Keratinocyte (primary cell): ENCODE measurements at regions not wholly inside any gene's neighbourhood (a gene's known extent, or its start where the extent isn't known, plus 50 kb on each side); places are given as distances from the start of the nearest gene placed in this dataset.

Experiments used
- DNase-seq: peaks from one replicate; pipeline ENCODE4 v3.0.0-alpha.2; 2011; ENCODE audit warnings: low read depth, missing footprints, low spot score
- FAIRE-seq: peaks from 2 replicates; lab custom pipeline; 2011; peaks lifted over from hg19 to GRCh38; lab: Jason Lieb, UNC
- H2AFZ ChIP-seq: 2 replicates; pipeline ENCODE4 v1.6.0; 2012; ENCODE audit warnings: low read length, control low read depth, inconsistent platforms; ENCODE audit not compliant: control insufficient read depth
- H3K27ac ChIP-seq: 2 replicates; pipeline ENCODE4 v1.5.1; 2011; ENCODE audit warnings: low read length; ENCODE audit not compliant: control insufficient read depth, insufficient read depth
- H3K27me3 ChIP-seq: 3 replicates; pipeline ENCODE4 v1.6.0; 2011; ENCODE audit warnings: low read length; ENCODE audit not compliant: control insufficient read depth, insufficient read depth; ENCODE audit errors: extremely low read depth
- H3K36me3 ChIP-seq, 2 experiments: 2 replicates in 1 of 2; 3 replicates in 1 of 2; pipeline ENCODE4 v1.5.1; 2011; ENCODE audit warnings: low read length in 2 of 2, mild to moderate bottlenecking in 1 of 2; ENCODE audit not compliant: control insufficient read depth in 2 of 2, insufficient read depth in 2 of 2; ENCODE audit errors: extremely low read depth in 1 of 2
- H3K4me1 ChIP-seq: 3 replicates; pipeline ENCODE4 v1.5.1; 2011; ENCODE audit warnings: low read length; ENCODE audit not compliant: control insufficient read depth, insufficient read depth; ENCODE audit errors: extremely low read depth
- H3K4me2 ChIP-seq: 3 replicates; pipeline ENCODE4 v1.6.0; 2011; ENCODE audit warnings: low read depth, low read length; ENCODE audit not compliant: control insufficient read depth, insufficient read depth; ENCODE audit errors: extremely low read depth
- H3K4me3 ChIP-seq, 3 experiments: fragments of 200-600 bp in 1 of 3; sonication (generic) in 1 of 3; 2 replicates in 2 of 3; 3 replicates in 1 of 3; pipeline ENCODE4 v1.5.1; 2011 to 2016; ENCODE audit warnings: low read length in 3 of 3, mild to moderate bottlenecking in 3 of 3, control low read depth in 2 of 3, inconsistent platforms in 1 of 3, low read depth in 1 of 3, mixed read lengths in 1 of 3, mixed run types in 1 of 3, moderate library complexity in 1 of 3; ENCODE audit not compliant: control insufficient read depth in 2 of 3, insufficient read depth in 2 of 3; ENCODE audit errors: extremely low read depth in 1 of 3
- H3K79me2 ChIP-seq: 2 replicates; pipeline ENCODE4 v1.6.0; 2012; ENCODE audit warnings: low read length; ENCODE audit not compliant: control insufficient read depth, insufficient read depth
- H3K9ac ChIP-seq: 3 replicates; pipeline ENCODE4 v1.6.0; 2011; ENCODE audit warnings: low read length; ENCODE audit not compliant: control insufficient read depth, insufficient read depth; ENCODE audit errors: extremely low read depth
- H3K9me1 ChIP-seq: 3 replicates; pipeline ENCODE4 v1.6.0; 2011; ENCODE audit warnings: low read length; ENCODE audit not compliant: control insufficient read depth, insufficient read depth; ENCODE audit errors: extremely low read depth
- H3K9me3 ChIP-seq: 2 replicates; pipeline ENCODE4 v1.5.1; 2012; ENCODE audit warnings: low read depth, low read length; ENCODE audit not compliant: control insufficient read depth
- H4K20me1 ChIP-seq: 3 replicates; pipeline ENCODE4 v1.6.0; 2011; ENCODE audit warnings: low read length; ENCODE audit not compliant: control insufficient read depth, insufficient read depth; ENCODE audit errors: extremely low read depth
- EZH2 ChIP-seq: IDR thresholded peaks from one replicate; pipeline ENCODE4 v1.6.1; 2012; ENCODE audit warnings: inconsistent platforms, mild to moderate bottlenecking, low read length, moderate library complexity
- dilution Hi-C: fragments of 300-500 bp; cut with MboI; formaldehyde crosslinking; loops from one replicate; pipeline ENCODE4 v1.7.0; 2020; ENCODE audit warnings: low sequenced_read_pairs; ENCODE audit not compliant: extremely low pct_ligation_motif_present
- TF ChIP-seq, protein P1 (sequence below), 3 experiments: IDR thresholded peaks in 1 of 3; conservative IDR thresholded peaks in 1 of 3; optimal IDR thresholded peaks in 1 of 3; 2 replicates in 2 of 3; 3 replicates in 1 of 3; pipeline versions ENCODE3 to v1.5.1; 2011; ENCODE audit warnings: low read length in 3 of 3, mild to moderate bottlenecking in 3 of 3, moderate library complexity in 2 of 3, control low read depth in 1 of 3, inconsistent platforms in 1 of 3; ENCODE audit not compliant: insufficient read depth in 2 of 3; ENCODE audit errors: extremely low read depth in 1 of 3

DNA sequence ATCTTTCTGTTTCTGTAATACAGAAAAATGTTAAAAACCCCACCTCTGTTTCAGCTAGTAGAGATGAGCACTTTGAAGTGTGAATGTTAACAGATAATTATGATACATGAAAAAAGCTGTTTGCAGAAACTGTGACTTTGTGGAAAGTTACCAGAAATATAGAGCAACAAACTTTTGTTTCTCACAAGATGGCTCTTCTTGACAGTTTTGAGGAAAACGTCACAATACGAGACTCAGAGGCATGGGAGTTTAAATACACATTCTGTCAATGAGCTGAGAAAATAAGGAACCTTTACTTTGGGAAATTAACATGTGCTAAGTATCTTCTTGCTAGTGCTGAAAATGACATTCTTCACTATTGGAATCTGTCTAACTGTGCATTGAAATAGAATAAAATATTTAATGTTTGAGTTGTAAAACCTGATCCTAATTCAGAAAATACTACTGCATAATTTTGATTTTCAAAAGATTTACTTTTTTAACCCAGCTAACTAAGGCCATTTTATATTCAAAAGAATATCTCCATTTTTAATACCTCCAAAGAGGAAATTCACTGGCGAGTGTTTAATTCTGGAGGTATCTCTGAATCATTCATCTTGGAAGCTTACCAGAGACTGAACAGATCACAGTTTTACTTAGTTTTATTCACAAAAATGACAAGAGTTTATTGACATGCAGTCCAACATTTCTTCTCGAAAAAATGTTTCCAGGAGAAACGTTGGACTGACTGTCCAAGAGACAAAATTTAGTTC is 308.9 kb upstream of the LRFN5 start:
- Histone ChIP-seq H4K20me1 (no peaks in the 10 kb centered on the region), H3K4me1 (no peaks in the 10 kb centered on the region), H3K27ac (no peak overlapping the region), H3K4me3 (no peak overlapping the region), H3K36me3 (no peaks in the 10 kb centered on the region), H3K9me3 (no peaks in the 10 kb centered on the region), H3K9ac (no peak overlapping the region), H2AFZ (no peak overlapping the region), H3K27me3 (no peaks in the 10 kb centered on the region), H3K4me2 (no peak overlapping the region), H3K79me2 (no peaks in the 10 kb centered on the region), H3K9me1 (no peaks in the 10 kb centered on the region)
- DNase-seq = no peak
- dilution Hi-C loops = no loop called here
- TF ChIP-seq, protein P1, sequence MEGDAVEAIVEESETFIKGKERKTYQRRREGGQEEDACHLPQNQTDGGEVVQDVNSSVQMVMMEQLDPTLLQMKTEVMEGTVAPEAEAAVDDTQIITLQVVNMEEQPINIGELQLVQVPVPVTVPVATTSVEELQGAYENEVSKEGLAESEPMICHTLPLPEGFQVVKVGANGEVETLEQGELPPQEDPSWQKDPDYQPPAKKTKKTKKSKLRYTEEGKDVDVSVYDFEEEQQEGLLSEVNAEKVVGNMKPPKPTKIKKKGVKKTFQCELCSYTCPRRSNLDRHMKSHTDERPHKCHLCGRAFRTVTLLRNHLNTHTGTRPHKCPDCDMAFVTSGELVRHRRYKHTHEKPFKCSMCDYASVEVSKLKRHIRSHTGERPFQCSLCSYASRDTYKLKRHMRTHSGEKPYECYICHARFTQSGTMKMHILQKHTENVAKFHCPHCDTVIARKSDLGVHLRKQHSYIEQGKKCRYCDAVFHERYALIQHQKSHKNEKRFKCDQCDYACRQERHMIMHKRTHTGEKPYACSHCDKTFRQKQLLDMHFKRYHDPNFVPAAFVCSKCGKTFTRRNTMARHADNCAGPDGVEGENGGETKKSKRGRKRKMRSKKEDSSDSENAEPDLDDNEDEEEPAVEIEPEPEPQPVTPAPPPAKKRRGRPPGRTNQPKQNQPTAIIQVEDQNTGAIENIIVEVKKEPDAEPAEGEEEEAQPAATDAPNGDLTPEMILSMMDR (optimal IDR thresholded peaks at IDR 0.05 in 1 of 3, IDR thresholded peaks at IDR 0.05 in 1 of 3, conservative IDR thresholded peaks at IDR 0.05 in 1 of 3; ENCODE audit: extremely low read depth in 1 of 3, insufficient read depth in 2 of 3, low read length in 3 of 3) = no peak
- TF ChIP-seq EZH2 = no peak
- no peak for FAIRE-seq

DNA sequence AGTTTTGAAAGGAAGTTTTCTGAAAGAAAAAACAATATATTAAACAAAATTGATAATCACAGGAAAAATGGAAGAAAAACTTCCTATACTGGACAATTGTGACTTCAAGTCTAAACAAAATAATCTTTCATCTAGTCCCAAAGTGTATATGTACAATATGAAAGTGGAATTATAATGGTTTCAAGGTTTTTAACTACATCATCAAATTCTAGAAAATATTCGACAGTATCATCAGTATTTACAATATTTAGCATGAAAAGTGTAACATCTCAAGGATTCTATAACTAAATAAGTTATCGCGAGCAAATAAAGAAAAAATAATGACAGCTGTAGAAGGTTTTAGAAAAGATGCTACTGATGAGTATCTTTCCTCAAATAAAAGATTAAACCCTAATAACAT is 310.9 kb upstream of the LRFN5 start:
- dilution Hi-C loops = no loop called here
- no peaks in the 10 kb centered on the region for H3K4me1 ChIP-seq
- no peak overlapping the region for H3K4me2 ChIP-seq
- no peaks in the 10 kb centered on the region for H3K79me2 ChIP-seq
- H3K4me3 ChIP-seq = no peak overlapping the region
- H3K27me3 ChIP-seq = no peaks in the 10 kb centered on the region
- no peak overlapping the region for H2AFZ ChIP-seq
- no peak for FAIRE-seq
- no peaks in the 10 kb centered on the region for H3K9me3 ChIP-seq
- H3K36me3 ChIP-seq = no peaks in the 10 kb centered on the region
- TF ChIP-seq EZH2 = no peak
- TF ChIP-seq, protein P1 (optimal IDR thresholded peaks at IDR 0.05 in 1 of 3, IDR thresholded peaks at IDR 0.05 in 1 of 3, conservative IDR thresholded peaks at IDR 0.05 in 1 of 3; ENCODE audit: extremely low read depth in 1 of 3, insufficient read depth in 2 of 3, low read length in 3 of 3) = no peak
- DNase-seq = no peak
- H3K27ac ChIP-seq = no peak overlapping the region
- no peak overlapping the region for H3K9ac ChIP-seq
- H3K9me1 ChIP-seq = no peaks in the 10 kb centered on the region
- no peaks in the 10 kb centered on the region for H4K20me1 ChIP-seq
